ENCODE measurements at regions not wholly inside any gene's neighbourhood (a gene's known extent, or its start where the extent isn't known, plus 50 kb on each side); places are given as distances from the start of the nearest gene placed in this dataset.

- TF ChIP-seq CTCF (IDR thresholded peaks at IDR 0.05) (no peak), POLR2AphosphoS5 (IDR thresholded peaks at IDR 0.05) (no peak), POLR2A (IDR thresholded peaks at IDR 0.05) (no peak)
These were observed 710.1 kb downstream of the NR4A2 start for GRCh38 chr2:155622443-155622842.
